GM18907 (cell line): ENCODE measurements at regions not wholly inside any gene's neighbourhood (a gene's known extent, or its start where the extent isn't known, plus 50 kb on each side); places are given as distances from the start of the nearest gene placed in this dataset.

Source experiments
- ATAC-seq: cut with Tn5 transposase; IDR thresholded peaks from one replicate; pipeline ENCODE4 v1.9.1; 2021; ENCODE audit warnings: mild to moderate bottlenecking, moderate library complexity; ENCODE audit not compliant: unreplicated experiment

- no peak for ATAC-seq
Observed at GRCh38 chr2:6443061-6443823, 422.5 kb downstream of the CMPK2 start.

- no peak for ATAC-seq
Observed at GRCh38 chr2:6444514-6444913, 421.2 kb downstream of the CMPK2 start.

- ATAC-seq, result no peak
Observed at GRCh38 chr2:6445156-6445555, 420.6 kb downstream of the CMPK2 start.

GRCh38 chr2:6446938-6447608 lies 418.6 kb downstream of the CMPK2 start:
- ATAC-seq, result no peak

- no peak for ATAC-seq
Observed at GRCh38 chr2:6448893-6449292, 416.8 kb downstream of the CMPK2 start.

- no peak for ATAC-seq
Observed at GRCh38 chr2:6449343-6449742, 416.4 kb downstream of the CMPK2 start.

- no peak for ATAC-seq
Observed at GRCh38 chr2:6452702-6453481, 412.8 kb downstream of the CMPK2 start.

- ATAC-seq, result peak; percentile 41
Observed at GRCh38 chr2:6454286-6454990, 411.3 kb downstream of the CMPK2 start.

GRCh38 chr2:6459138-6459537 lies 406.6 kb downstream of the CMPK2 start:
- ATAC-seq, result no peak

GRCh38 chr2:6470518-6470917 lies 395.2 kb downstream of the CMPK2 start:
- no peak for ATAC-seq

- no peak for ATAC-seq
Observed at GRCh38 chr2:6471419-6471818, 394.3 kb downstream of the CMPK2 start.

GRCh38 chr2:6474161-6475140 lies 391.3 kb downstream of the CMPK2 start:
- ATAC-seq, result no peak

GRCh38 chr2:6475155-6475940 lies 390.4 kb downstream of the CMPK2 start:
- no peak for ATAC-seq

- ATAC-seq, result no peak
Observed at GRCh38 chr2:6480514-6480913, 385.2 kb downstream of the CMPK2 start.

GRCh38 chr2:6482256-6482655 lies 383.5 kb downstream of the CMPK2 start:
- ATAC-seq, result no peak

GRCh38 chr2:6487765-6488164 lies 377.9 kb downstream of the CMPK2 start:
- no peak for ATAC-seq

- no peak for ATAC-seq
Observed at GRCh38 chr2:6492573-6492972, 373.1 kb downstream of the CMPK2 start.

- no peak for ATAC-seq
Observed at GRCh38 chr2:6493266-6493665, 372.4 kb downstream of the CMPK2 start.

- no peak for ATAC-seq
Observed at GRCh38 chr2:6493669-6494068, 372.0 kb downstream of the CMPK2 start.
